Neural progenitor cell (in vitro differentiated cells): ENCODE measurements at regions not wholly inside any gene's neighbourhood (a gene's known extent, or its start where the extent isn't known, plus 50 kb on each side); places are given as distances from the start of the nearest gene placed in this dataset.

ENCODE experiments used
- CTCF ChIP-seq: fragments of 200-600 bp; sonication (generic); IDR thresholded peaks from 2 replicates; pipeline ENCODE4 v1.5.1; 2017; ENCODE audit warnings: antibody characterized with exemption, mild to moderate bottlenecking
- EZH2 ChIP-seq: fragments of 200-600 bp; sonication (generic); IDR thresholded peaks from 2 replicates; pipeline ENCODE4 v1.6.1; 2017; ENCODE audit warnings: antibody characterized with exemption, mild to moderate bottlenecking, moderate library complexity
- EZH2phosphoT487 ChIP-seq: fragments of 200-600 bp; sonication (generic); IDR thresholded peaks from 2 replicates; pipeline ENCODE4 v1.6.1; 2017; ENCODE audit warnings: antibody characterized with exemption

DNA sequence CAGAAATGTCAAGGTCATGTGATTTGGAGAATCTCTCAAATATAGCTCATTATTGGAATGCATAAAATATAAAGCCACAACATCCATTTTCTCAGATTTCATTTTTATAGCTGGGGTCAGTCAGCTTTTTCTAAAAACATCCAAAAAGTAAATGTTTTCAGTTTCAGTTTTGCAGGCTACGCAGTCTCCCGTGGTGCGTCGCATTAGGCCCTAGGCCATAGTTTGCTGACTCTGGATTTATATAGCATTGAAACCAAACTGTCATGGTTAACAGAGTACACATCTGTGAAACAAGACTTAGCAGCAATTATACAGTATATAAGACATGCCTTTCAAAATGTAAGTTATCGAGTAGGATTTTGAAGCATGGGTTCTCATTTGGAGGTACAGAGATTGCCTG lies 140.0 kb downstream of the IRS2 start:
- no peak for TF ChIP-seq CTCF
- no peak for TF ChIP-seq EZH2phosphoT487
- TF ChIP-seq EZH2: no peak
